ENCODE measurements at regions not wholly inside any gene's neighbourhood (a gene's known extent, or its start where the extent isn't known, plus 50 kb on each side); places are given as distances from the start of the nearest gene placed in this dataset.

- DNase-seq (ENCODE audit: low read depth, low spot score) (no peak), ATAC-seq (no peak)
- in situ Hi-C loops (cut with HindIII; ENCODE audit: low pct_unique_long_range_greater_than_20kb, low sequenced_read_pairs): no loop called here
- Histone ChIP-seq H3K4me3 (ENCODE audit: low read depth in 2 of 2, low read length in 2 of 2) (no peak overlapping the region), H3K4me1 (ENCODE audit: control insufficient read depth, insufficient read depth, low read length) (no peaks in the 10 kb centered on the region), H3K27me3 (ENCODE audit: control insufficient read depth, insufficient read depth, low read length) (peaks cover 3% of the 10 kb centered on the region), H3K9me3 (ENCODE audit: control insufficient read depth, insufficient read depth, low read depth, low read length) (no peaks in the 10 kb centered on the region), H3K36me3 (ENCODE audit: control insufficient read depth, insufficient read depth, low read length) (no peaks in the 10 kb centered on the region), H3K27ac (ENCODE audit: low read length) (no peak overlapping the region)
- TF ChIP-seq SIN3A (IDR thresholded peaks at IDR 0.05; ENCODE audit: borderline replicate concordance, insufficient read depth, low read depth, low read length) (no peak), POLR2AphosphoS5 (IDR thresholded peaks at IDR 0.05; ENCODE audit: low read depth, low read length) (no peak), TCF7L2 (IDR thresholded peaks at IDR 0.05; ENCODE audit: low read depth, low read length) (no peak)
- TF ChIP-seq, protein P1, sequence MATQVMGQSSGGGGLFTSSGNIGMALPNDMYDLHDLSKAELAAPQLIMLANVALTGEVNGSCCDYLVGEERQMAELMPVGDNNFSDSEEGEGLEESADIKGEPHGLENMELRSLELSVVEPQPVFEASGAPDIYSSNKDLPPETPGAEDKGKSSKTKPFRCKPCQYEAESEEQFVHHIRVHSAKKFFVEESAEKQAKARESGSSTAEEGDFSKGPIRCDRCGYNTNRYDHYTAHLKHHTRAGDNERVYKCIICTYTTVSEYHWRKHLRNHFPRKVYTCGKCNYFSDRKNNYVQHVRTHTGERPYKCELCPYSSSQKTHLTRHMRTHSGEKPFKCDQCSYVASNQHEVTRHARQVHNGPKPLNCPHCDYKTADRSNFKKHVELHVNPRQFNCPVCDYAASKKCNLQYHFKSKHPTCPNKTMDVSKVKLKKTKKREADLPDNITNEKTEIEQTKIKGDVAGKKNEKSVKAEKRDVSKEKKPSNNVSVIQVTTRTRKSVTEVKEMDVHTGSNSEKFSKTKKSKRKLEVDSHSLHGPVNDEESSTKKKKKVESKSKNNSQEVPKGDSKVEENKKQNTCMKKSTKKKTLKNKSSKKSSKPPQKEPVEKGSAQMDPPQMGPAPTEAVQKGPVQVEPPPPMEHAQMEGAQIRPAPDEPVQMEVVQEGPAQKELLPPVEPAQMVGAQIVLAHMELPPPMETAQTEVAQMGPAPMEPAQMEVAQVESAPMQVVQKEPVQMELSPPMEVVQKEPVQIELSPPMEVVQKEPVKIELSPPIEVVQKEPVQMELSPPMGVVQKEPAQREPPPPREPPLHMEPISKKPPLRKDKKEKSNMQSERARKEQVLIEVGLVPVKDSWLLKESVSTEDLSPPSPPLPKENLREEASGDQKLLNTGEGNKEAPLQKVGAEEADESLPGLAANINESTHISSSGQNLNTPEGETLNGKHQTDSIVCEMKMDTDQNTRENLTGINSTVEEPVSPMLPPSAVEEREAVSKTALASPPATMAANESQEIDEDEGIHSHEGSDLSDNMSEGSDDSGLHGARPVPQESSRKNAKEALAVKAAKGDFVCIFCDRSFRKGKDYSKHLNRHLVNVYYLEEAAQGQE (IDR thresholded peaks at IDR 0.05; ENCODE audit: insufficient read depth in 1 of 2, low read depth in 2 of 2, low read length in 1 of 2): no peak
- TF ChIP-seq, protein P2, sequence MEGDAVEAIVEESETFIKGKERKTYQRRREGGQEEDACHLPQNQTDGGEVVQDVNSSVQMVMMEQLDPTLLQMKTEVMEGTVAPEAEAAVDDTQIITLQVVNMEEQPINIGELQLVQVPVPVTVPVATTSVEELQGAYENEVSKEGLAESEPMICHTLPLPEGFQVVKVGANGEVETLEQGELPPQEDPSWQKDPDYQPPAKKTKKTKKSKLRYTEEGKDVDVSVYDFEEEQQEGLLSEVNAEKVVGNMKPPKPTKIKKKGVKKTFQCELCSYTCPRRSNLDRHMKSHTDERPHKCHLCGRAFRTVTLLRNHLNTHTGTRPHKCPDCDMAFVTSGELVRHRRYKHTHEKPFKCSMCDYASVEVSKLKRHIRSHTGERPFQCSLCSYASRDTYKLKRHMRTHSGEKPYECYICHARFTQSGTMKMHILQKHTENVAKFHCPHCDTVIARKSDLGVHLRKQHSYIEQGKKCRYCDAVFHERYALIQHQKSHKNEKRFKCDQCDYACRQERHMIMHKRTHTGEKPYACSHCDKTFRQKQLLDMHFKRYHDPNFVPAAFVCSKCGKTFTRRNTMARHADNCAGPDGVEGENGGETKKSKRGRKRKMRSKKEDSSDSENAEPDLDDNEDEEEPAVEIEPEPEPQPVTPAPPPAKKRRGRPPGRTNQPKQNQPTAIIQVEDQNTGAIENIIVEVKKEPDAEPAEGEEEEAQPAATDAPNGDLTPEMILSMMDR (IDR thresholded peaks at IDR 0.05): no peak
- intact Hi-C loops (cut with micrococcal nuclease; ENCODE audit: unreplicated experiment): no loop called here
- no TSS peak for BruUV-seq (replicated peaks)
- ChIA-PET POLR2A (no interaction called here), CTCF (interaction anchor here (0.8 kb wide), 1 partner anchor 114 kb away, joined by 3 read pairs; no protein-coding TSS in a partner anchor)
Measured at GRCh38 chr3:13766128-13766527, 113.7 kb downstream of the WNT7A start.

GRCh38 chr3:13764161-13764560, 115.7 kb downstream of the WNT7A start:
- intact Hi-C loops (cut with micrococcal nuclease; ENCODE audit: unreplicated experiment): no loop called here
- POLR2A ChIA-PET: no interaction called here

More at GRCh38 chr3:13764161-13764560, 115.7 kb downstream of the WNT7A start:
- no peak overlapping the region for H3K4me3 ChIP-seq (ENCODE audit: low read depth in 2 of 2, low read length in 2 of 2)
- CTCF ChIA-PET: no interaction called here
- no peaks in the 10 kb centered on the region for H3K4me1 ChIP-seq (ENCODE audit: control insufficient read depth, insufficient read depth, low read length)
- H3K9me3 ChIP-seq (ENCODE audit: control insufficient read depth, insufficient read depth, low read depth, low read length): no peaks in the 10 kb centered on the region
- ATAC-seq: no peak
- in situ Hi-C loops (cut with HindIII; ENCODE audit: low pct_unique_long_range_greater_than_20kb, low sequenced_read_pairs): no loop called here
- H3K36me3 ChIP-seq (ENCODE audit: control insufficient read depth, insufficient read depth, low read length): no peaks in the 10 kb centered on the region
- H3K27ac ChIP-seq (ENCODE audit: low read length): no peak overlapping the region
- TF ChIP-seq, protein P1 (IDR thresholded peaks at IDR 0.05; ENCODE audit: insufficient read depth in 1 of 2, low read depth in 2 of 2, low read length in 1 of 2): no peak
- TF ChIP-seq TCF7L2 (IDR thresholded peaks at IDR 0.05; ENCODE audit: low read depth, low read length): no peak
- no peak for TF ChIP-seq SIN3A (IDR thresholded peaks at IDR 0.05; ENCODE audit: borderline replicate concordance, insufficient read depth, low read depth, low read length)
- no peak for TF ChIP-seq POLR2AphosphoS5 (IDR thresholded peaks at IDR 0.05; ENCODE audit: low read depth, low read length)
- TF ChIP-seq, protein P2 (IDR thresholded peaks at IDR 0.05): no peak
- BruUV-seq (replicated peaks): no TSS peak
- no peak for DNase-seq (ENCODE audit: low read depth, low spot score)
- peaks cover 3% of the 10 kb centered on the region for H3K27me3 ChIP-seq (ENCODE audit: control insufficient read depth, insufficient read depth, low read length)
